H1 (cell line): ENCODE measurements at regions not wholly inside any gene's neighbourhood (a gene's known extent, or its start where the extent isn't known, plus 50 kb on each side); places are given as distances from the start of the nearest gene placed in this dataset.

ENCODE experiments used
- CTCF ChIA-PET: fragments of 300-600 bp; sonication (Branson Sonifier 250); formaldehyde crosslinking; loops from one replicate; lab custom pipeline; 2021; ENCODE audit not compliant: partially characterized antibody; lab: Charles Lee
- POLR2A ChIA-PET: fragments of 300-600 bp; sonication (Branson Sonifier 250); formaldehyde crosslinking; loops from one replicate; lab custom pipeline; 2021; ENCODE audit warnings: inconsistent platforms; ENCODE audit not compliant: partially characterized antibody; lab: Charles Lee
- DNase-seq, 2 experiments: peaks; one replicate each; pipeline versions ENCODE4 v3.0.0 to v3.0.0-alpha.2; 2010 to 2022; ENCODE audit warnings: low spot score in 2 of 2, low read depth in 1 of 2, mixed read lengths in 1 of 2
- FAIRE-seq: peaks from 2 replicates; lab custom pipeline; 2011; peaks lifted over from hg19 to GRCh38; lab: Jason Lieb, UNC
- H2AFZ ChIP-seq: 2 replicates; pipeline ENCODE4 v1.8.1; 2012; ENCODE audit warnings: low read length, inconsistent platforms
- H2AK5ac ChIP-seq: 2 replicates; pipeline ENCODE4 v1.6.1; 2013; ENCODE audit warnings: low read depth, low read length
- H2BK120ac ChIP-seq: replicated peaks from 2 replicates; pipeline ENCODE3; 2013; ENCODE audit warnings: low read depth, low read length, inconsistent platforms
- H2BK12ac ChIP-seq: 2 replicates; pipeline ENCODE4 v1.6.1; 2013; ENCODE audit warnings: low read depth, low read length
- H2BK15ac ChIP-seq: 2 replicates; pipeline ENCODE4 v1.6.1; 2013; ENCODE audit warnings: low read length
- H2BK20ac ChIP-seq: 2 replicates; pipeline ENCODE4 v1.6.1; 2013; ENCODE audit warnings: low read length
- H2BK5ac ChIP-seq: 2 replicates; pipeline ENCODE4 v1.6.1; 2013; ENCODE audit warnings: low read depth, low read length
- H3K14ac ChIP-seq: 2 replicates; pipeline ENCODE4 v1.6.1; 2013; ENCODE audit warnings: inconsistent platforms; ENCODE audit not compliant: insufficient read length
- H3K18ac ChIP-seq: 2 replicates; pipeline ENCODE4 v1.6.1; 2013; ENCODE audit warnings: low read length; ENCODE audit errors: extremely low read depth
- H3K23ac ChIP-seq: 2 replicates; pipeline ENCODE4 v1.6.1; 2013; ENCODE audit warnings: inconsistent platforms; ENCODE audit not compliant: insufficient read length
- H3K23me2 ChIP-seq: 2 replicates; pipeline ENCODE4 v1.6.1; 2013; ENCODE audit warnings: low read depth, low read length
- H3K27ac ChIP-seq: 2 replicates; pipeline ENCODE4 v1.6.1; 2011; ENCODE audit warnings: low read depth, low read length, inconsistent platforms
- H3K27me3 ChIP-seq, 4 experiments: replicated peaks in 1 of 4; 1 replicate in 1 of 4; 2 replicates in 3 of 4; pipeline versions ENCODE4 v1.6.1 to v1.8.1; 2011 to 2013; ENCODE audit warnings: low read length in 3 of 4, mild to moderate bottlenecking in 3 of 4, inconsistent platforms in 2 of 4, mixed read lengths in 2 of 4, moderate library complexity in 1 of 4; ENCODE audit not compliant: control insufficient read depth in 3 of 4, insufficient read depth in 3 of 4; ENCODE audit errors: extremely low read depth in 1 of 4
- H3K36me3 ChIP-seq, 4 experiments: 2 replicates each; pipeline versions ENCODE4 v1.6.1 to v1.8.1; 2011 to 2013; ENCODE audit warnings: mild to moderate bottlenecking in 4 of 4, low read length in 3 of 4, moderate library complexity in 2 of 4, control low read depth in 1 of 4, inconsistent platforms in 1 of 4; ENCODE audit not compliant: insufficient read depth in 4 of 4, control insufficient read depth in 2 of 4
- H3K4ac ChIP-seq: replicated peaks from 2 replicates; pipeline ENCODE3; 2013; ENCODE audit warnings: low read length, low read depth, mixed read lengths, inconsistent platforms; ENCODE audit not compliant: insufficient read length
- H3K4me1 ChIP-seq, 4 experiments: replicated peaks in 1 of 4; 1 replicate in 1 of 4; 2 replicates in 3 of 4; pipeline versions ENCODE4 v1.6.1 to v1.8.1; 2011 to 2013; ENCODE audit warnings: low read length in 3 of 4, inconsistent platforms in 2 of 4, mixed read lengths in 1 of 4; ENCODE audit not compliant: insufficient read depth in 4 of 4, control insufficient read depth in 3 of 4
- H3K4me2 ChIP-seq, 2 experiments: 2 replicates each; pipeline versions ENCODE4 v1.6.1 to v1.8.1; 2011 to 2013; ENCODE audit warnings: low read depth in 2 of 2, low read length in 2 of 2, control low read depth in 1 of 2, inconsistent platforms in 1 of 2, mild to moderate bottlenecking in 1 of 2; ENCODE audit not compliant: insufficient read depth in 1 of 2
- H3K4me3 ChIP-seq, 4 experiments: fragments of 200-600, 300-600 bp in 1 of 4; sonication (generic), shearing (Covaris generic), sonication (Bioruptor Twin) in 1 of 4; 2 replicates each; pipeline versions ENCODE4 v1.5.1 to v1.8.1; 2011 to 2016; ENCODE audit warnings: low read length in 4 of 4, low read depth in 3 of 4, control low read depth in 2 of 4, inconsistent platforms in 2 of 4, mild to moderate bottlenecking in 2 of 4, mixed read lengths in 1 of 4, moderate library complexity in 1 of 4; ENCODE audit not compliant: insufficient read depth in 2 of 4; ENCODE audit errors: extremely low read depth in 1 of 4
- H3K56ac ChIP-seq: replicated peaks from 2 replicates; pipeline ENCODE3; 2013; ENCODE audit warnings: low read depth, mild to moderate bottlenecking, mixed read lengths, low read length, inconsistent platforms; ENCODE audit not compliant: insufficient read length
- H3K79me1 ChIP-seq: 2 replicates; pipeline ENCODE4 v1.6.1; 2013; ENCODE audit warnings: low read depth, low read length, control low read depth
- H3K79me2 ChIP-seq, 2 experiments: 2 replicates each; pipeline versions ENCODE4 v1.6.1 to v1.8.1; 2012 to 2013; ENCODE audit warnings: low read length in 2 of 2, mild to moderate bottlenecking in 2 of 2, inconsistent platforms in 1 of 2; ENCODE audit not compliant: insufficient read depth in 2 of 2, control insufficient read depth in 1 of 2
- H3K9ac ChIP-seq, 4 experiments: replicated peaks in 1 of 4; 1 replicate in 1 of 4; 2 replicates in 3 of 4; pipeline versions ENCODE4 v1.6.1 to v1.8.1; 2011 to 2013; ENCODE audit warnings: low read depth in 3 of 4, low read length in 3 of 4, control low read depth in 2 of 4, mild to moderate bottlenecking in 2 of 4, moderate library complexity in 2 of 4, inconsistent platforms in 1 of 4; ENCODE audit errors: extremely low read depth in 1 of 4
- H3K9me3 ChIP-seq, 2 experiments: 2 replicates each; pipeline versions ENCODE4 v1.6.1 to v1.8.1; 2012 to 2013; ENCODE audit warnings: mild to moderate bottlenecking in 2 of 2, moderate library complexity in 2 of 2, control low read depth in 1 of 2, inconsistent platforms in 1 of 2, low read depth in 1 of 2, low read length in 1 of 2, mixed read lengths in 1 of 2; ENCODE audit not compliant: insufficient read depth in 2 of 2
- H4K20me1 ChIP-seq, 2 experiments: replicated peaks in 1 of 2; 2 replicates each; pipeline versions ENCODE3 to v1.8.1; 2011 to 2013; ENCODE audit warnings: inconsistent platforms in 2 of 2, low read length in 2 of 2, mild to moderate bottlenecking in 1 of 2; ENCODE audit not compliant: insufficient read depth in 2 of 2, control insufficient read depth in 1 of 2
- H4K5ac ChIP-seq: 2 replicates; pipeline ENCODE4 v1.6.1; 2013; ENCODE audit warnings: low read length, low read depth, mixed read lengths, inconsistent platforms; ENCODE audit not compliant: insufficient read length
- H4K8ac ChIP-seq: 2 replicates; pipeline ENCODE4 v1.8.0; 2013; ENCODE audit warnings: mild to moderate bottlenecking, moderate library complexity, low read length, inconsistent platforms; ENCODE audit not compliant: insufficient read depth; ENCODE audit errors: extremely low read depth
- H4K91ac ChIP-seq: replicated peaks from 2 replicates; pipeline ENCODE3; 2013; ENCODE audit warnings: low read length, mixed read lengths, inconsistent platforms; ENCODE audit not compliant: insufficient read length
- ATF2 ChIP-seq: IDR thresholded peaks from 2 replicates; pipeline ENCODE4 v1.6.1; 2012; ENCODE audit warnings: low read length, inconsistent platforms
- CREB1 ChIP-seq: IDR thresholded peaks from 2 replicates; pipeline ENCODE4 v1.6.1; 2012; ENCODE audit warnings: inconsistent platforms
- E2F6 ChIP-seq: IDR thresholded peaks from 2 replicates; pipeline ENCODE4 v1.6.1; 2012; ENCODE audit warnings: inconsistent platforms
- EZH2 ChIP-seq: fragments of 200-600 bp; sonication (generic); IDR thresholded peaks from 2 replicates; pipeline ENCODE4 v1.7.1; 2012; ENCODE audit warnings: low read depth, mild to moderate bottlenecking, moderate library complexity, low read length, inconsistent platforms; ENCODE audit not compliant: severe bottlenecking
- FOSL1 ChIP-seq: IDR thresholded peaks from 2 replicates; pipeline ENCODE4 v1.6.1; 2011; ENCODE audit warnings: mild to moderate bottlenecking, low read depth, low read length, moderate library complexity; ENCODE audit not compliant: insufficient read depth
- KDM4A ChIP-seq: IDR thresholded peaks from one replicate; pipeline ENCODE4 v1.7.1; 2012; ENCODE audit warnings: low read depth, mild to moderate bottlenecking, moderate library complexity, low read length, inconsistent platforms; ENCODE audit not compliant: severe bottlenecking
- NRF1 ChIP-seq: IDR thresholded peaks from 2 replicates; pipeline ENCODE4 v1.6.1; 2011; ENCODE audit warnings: mild to moderate bottlenecking, low read depth, low read length, improper control_type of control experiment
- RAD21 ChIP-seq, 2 experiments: IDR thresholded peaks in 1 of 2; conservative IDR thresholded peaks in 1 of 2; 2 replicates each; pipeline ENCODE4 v1.6.1; 2011; ENCODE audit warnings: low read depth in 2 of 2, low read length in 2 of 2, improper control_type of control experiment in 1 of 2, inconsistent platforms in 1 of 2, mild to moderate bottlenecking in 1 of 2, moderate library complexity in 1 of 2
- SAP30 ChIP-seq: fragments of 300-600 bp; sonication (generic); IDR thresholded peaks from 2 replicates; pipeline ENCODE4 v1.7.1; 2012; ENCODE audit warnings: low read length, moderate library complexity, mild to moderate bottlenecking, inconsistent platforms; ENCODE audit not compliant: insufficient read depth, insufficient replicate concordance
- TAF7 ChIP-seq: optimal IDR thresholded peaks from 2 replicates; pipeline ENCODE3; 2011; ENCODE audit warnings: low read depth, mild to moderate bottlenecking, inconsistent platforms, low read length, moderate library complexity, borderline replicate concordance
- WGBS, 2 experiments: shearing (Covaris generic) in 1 of 2; methylation state at CpG; one replicate each; pipeline versions ENCODE4 v1.1.6 to v1.1.7; 2013 to 2015; ENCODE audit warnings: low lambda C conversion rate in 2 of 2, mixed read lengths in 2 of 2, inconsistent platforms in 1 of 2, low coverage in 1 of 2, missing lambda C conversion rate in 1 of 2; ENCODE audit not compliant: insufficient replicate concordance in 2 of 2, insufficient coverage in 1 of 2, insufficient read length in 1 of 2; ENCODE audit errors: extremely low coverage in 1 of 2, missing lambda C conversion rate in 1 of 2; 5-methylcytosine and 5-hydroxymethylcytosine counted together

- Histone ChIP-seq H4K91ac (peak overlapping the region; percentile 86), H3K27me3 (no peaks in the 10 kb centered on the region), H2BK5ac (peak overlapping the region; percentile 35; the same call in 1 of the 2 replicates), H3K4me3 (no peak overlapping the region), H3K23ac (no peak overlapping the region), H3K23me2 (peaks cover 6% of the 10 kb centered on the region), H3K18ac (peak overlapping the region; percentile 40; the same call in 1 of the 2 replicates), H3K79me2 (no peaks in the 10 kb centered on the region), H2BK120ac (peak overlapping the region; percentile 95), H2AFZ (no peak overlapping the region), H3K4ac (peak overlapping the region; percentile 55), H3K27ac (0 out of 2 replicates have a peak overlapping the region, but pooled peaks have one; percentile 3), H2BK12ac (peak overlapping the region; percentile 78; the same call in 1 of the 2 replicates), H2AK5ac (no peak overlapping the region), H3K9me3 (no peaks in the 10 kb centered on the region; a peak in 1 of 4 replicates), H4K8ac (0 out of 2 replicates have a peak overlapping the region, but pooled peaks have one; percentile 36), H2BK15ac (peak overlapping the region; percentile 92), H3K56ac (no peak overlapping the region), H2BK20ac (peak overlapping the region; percentile 84; the same call in 1 of the 2 replicates), H4K20me1 (no peaks in the 10 kb centered on the region), H3K4me2 (no peak overlapping the region), H3K14ac (no peak overlapping the region), H3K36me3 (no peaks in the 10 kb centered on the region), H3K4me1 (peaks cover 4 to 15% (median 8%) of the 10 kb centered on the region in 4 experiments; a peak in 6 of 7 replicates), H3K79me1 (no peaks in the 10 kb centered on the region), H3K9ac (no peak overlapping the region), H4K5ac (peak overlapping the region; percentile 50)
- POLR2A ChIA-PET, result interaction anchor here (0.9 to 1.6 kb wide), 3 partner anchors 10 to 145 kb away, joined by 3 to 5 read pairs (median 5); no protein-coding TSS in a partner anchor
- WGBS, 2 experiments, result 98% methylated on average over 11 of the region's 11 CpGs; no CpG with 5 or more reads in 1 of the 2 experiments
- CTCF ChIA-PET, result interaction anchor here (0.6 to 2.0 kb wide), 7 partner anchors 20 to 137 kb away, joined by 3 to 8 read pairs (median 4); no protein-coding TSS in a partner anchor
- FAIRE-seq, result no peak
- no peak for DNase-seq
- no peak for TF ChIP-seq ATF2
- TF ChIP-seq RAD21 (IDR thresholded peaks at IDR 0.05 in 1 of 2, conservative IDR thresholded peaks at IDR 0.05 in 1 of 2; ENCODE audit: low read depth in 2 of 2, low read length in 2 of 2), result no peak
- TF ChIP-seq TAF7, result no peak
- no peak for TF ChIP-seq NRF1
- TF ChIP-seq SAP30, result no peak
- TF ChIP-seq E2F6, result no peak
- TF ChIP-seq FOSL1, result no peak
- TF ChIP-seq KDM4A, result no peak
- TF ChIP-seq EZH2, result no peak
- no peak for TF ChIP-seq CREB1
Observed at GRCh38 chr22:49514211-49514610, 313.5 kb downstream of the BRD1 start.
